Esophagus muscularis mucosa (tissue), 4 donors: ENCODE measurements at regions not wholly inside any gene's neighbourhood (a gene's known extent, or its start where the extent isn't known, plus 50 kb on each side); places are given as distances from the start of the nearest gene placed in this dataset.

Source experiments
- EP300 ChIP-seq: sonication (generic); formaldehyde crosslinking; IDR thresholded peaks from one replicate; pipeline ENCODE4 v1.6.1; 2017; ENCODE audit warnings: antibody characterized with exemption
- POLR2A ChIP-seq: fragments of 450-650 bp; IDR thresholded peaks from one replicate; pipeline ENCODE4 v1.6.1; 2017; ENCODE audit warnings: antibody characterized with exemption, moderate library complexity, mild to moderate bottlenecking, low read depth
- POLR2AphosphoS5 ChIP-seq, 2 donors: sonication (generic); formaldehyde crosslinking; IDR thresholded peaks; one replicate each; pipeline ENCODE4 v1.6.1; 2017; ENCODE audit warnings: antibody characterized with exemption in 2 of 2
- TF ChIP-seq, protein P1 (sequence below), 3 experiments: fragments of 200-600 bp in 2 of 3; fragments of 450-650 bp in 1 of 3; sonication (generic) in 2 of 3; IDR thresholded peaks; one replicate each; pipeline ENCODE4 v1.5.1; 2017 to 2019; ENCODE audit warnings: antibody characterized with exemption in 3 of 3, mild to moderate bottlenecking in 2 of 3, moderate library complexity in 1 of 3

- TF ChIP-seq, protein P1, sequence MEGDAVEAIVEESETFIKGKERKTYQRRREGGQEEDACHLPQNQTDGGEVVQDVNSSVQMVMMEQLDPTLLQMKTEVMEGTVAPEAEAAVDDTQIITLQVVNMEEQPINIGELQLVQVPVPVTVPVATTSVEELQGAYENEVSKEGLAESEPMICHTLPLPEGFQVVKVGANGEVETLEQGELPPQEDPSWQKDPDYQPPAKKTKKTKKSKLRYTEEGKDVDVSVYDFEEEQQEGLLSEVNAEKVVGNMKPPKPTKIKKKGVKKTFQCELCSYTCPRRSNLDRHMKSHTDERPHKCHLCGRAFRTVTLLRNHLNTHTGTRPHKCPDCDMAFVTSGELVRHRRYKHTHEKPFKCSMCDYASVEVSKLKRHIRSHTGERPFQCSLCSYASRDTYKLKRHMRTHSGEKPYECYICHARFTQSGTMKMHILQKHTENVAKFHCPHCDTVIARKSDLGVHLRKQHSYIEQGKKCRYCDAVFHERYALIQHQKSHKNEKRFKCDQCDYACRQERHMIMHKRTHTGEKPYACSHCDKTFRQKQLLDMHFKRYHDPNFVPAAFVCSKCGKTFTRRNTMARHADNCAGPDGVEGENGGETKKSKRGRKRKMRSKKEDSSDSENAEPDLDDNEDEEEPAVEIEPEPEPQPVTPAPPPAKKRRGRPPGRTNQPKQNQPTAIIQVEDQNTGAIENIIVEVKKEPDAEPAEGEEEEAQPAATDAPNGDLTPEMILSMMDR (IDR thresholded peaks at IDR 0.05): no peak
- TF ChIP-seq EP300 (no peak), POLR2A (no peak), POLR2AphosphoS5 (IDR thresholded peaks at IDR 0.05) (no peak)
Observed at GRCh38 chr1:219529116-219529515, 83.8 kb downstream of the ZC3H11B start.
